SH-SY5Y (cell line): ENCODE measurements at regions not wholly inside any gene's neighbourhood (a gene's known extent, or its start where the extent isn't known, plus 50 kb on each side); places are given as distances from the start of the nearest gene placed in this dataset.

Source experiments
- GATA2 ChIP-seq: IDR thresholded peaks from 2 replicates; pipeline ENCODE4 v1.6.1; 2011; ENCODE audit warnings: mild to moderate bottlenecking, low read depth, low read length
- GATA3 ChIP-seq: IDR thresholded peaks from 2 replicates; pipeline ENCODE4 v1.6.1; 2011; ENCODE audit warnings: low read depth, mild to moderate bottlenecking, low read length, moderate library complexity

GRCh38 chr1:208309771-208310170 is 65.6 kb upstream of the PLXNA2 start:
- TF ChIP-seq GATA2 = no peak
- TF ChIP-seq GATA3 = no peak
